ENCODE measurements at regions not wholly inside any gene's neighbourhood (a gene's known extent, or its start where the extent isn't known, plus 50 kb on each side); places are given as distances from the start of the nearest gene placed in this dataset.

- DNase-seq (ENCODE audit: extremely low spot score in 2 of 2): no peak
Observed at GRCh38 chr4:189293459-189293858, 647.2 kb upstream of the FRG1 start.

DNA sequence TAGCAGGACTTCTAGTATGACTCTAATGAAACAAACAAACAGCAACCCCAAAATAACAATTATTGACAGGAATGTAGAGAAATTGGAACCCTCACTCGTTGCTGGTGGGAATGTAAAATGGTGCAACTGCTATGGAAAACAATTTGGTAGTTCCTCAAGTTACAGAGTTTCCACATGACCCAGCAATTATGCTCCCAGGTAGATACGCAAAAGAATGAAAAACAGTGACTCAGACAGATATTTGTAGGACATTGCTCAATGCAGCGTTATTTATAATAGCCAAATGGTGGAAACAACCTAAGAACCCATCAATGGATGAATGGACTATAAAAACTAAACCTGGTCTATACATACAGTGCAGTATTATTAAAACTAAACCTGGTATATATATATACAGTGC lies 646.1 kb upstream of the FRG1 start:
- TF ChIP-seq POLR2AphosphoS5 (IDR thresholded peaks at IDR 0.05; ENCODE audit: insufficient read depth in 1 of 2, low read depth in 1 of 2) (no peak), POLR2A (IDR thresholded peaks at IDR 0.05) (no peak), CTCF (IDR thresholded peaks at IDR 0.05) (no peak)
- DNase-seq (ENCODE audit: extremely low spot score in 2 of 2): no peak
- H3K27ac ChIP-seq: no peak overlapping the region
- H3K4me1 ChIP-seq: no peaks in the 10 kb centered on the region
- H3K9me3 ChIP-seq: no peaks in the 10 kb centered on the region
- intact Hi-C loops (cut with DNase I): no loop called here
- H3K36me3 ChIP-seq: no peaks in the 10 kb centered on the region
- H3K4me3 ChIP-seq: no peak overlapping the region
- no peaks in the 10 kb centered on the region for H3K27me3 ChIP-seq

More at GRCh38 chr4:189293459-189293858, 647.2 kb upstream of the FRG1 start:
- H3K27ac ChIP-seq: no peak overlapping the region
- H3K4me3 ChIP-seq: no peak overlapping the region
- intact Hi-C loops (cut with DNase I): no loop called here
- H3K9me3 ChIP-seq: no peaks in the 10 kb centered on the region
- H3K27me3 ChIP-seq: no peaks in the 10 kb centered on the region
- no peaks in the 10 kb centered on the region for H3K4me1 ChIP-seq
- TF ChIP-seq POLR2AphosphoS5 (IDR thresholded peaks at IDR 0.05; ENCODE audit: insufficient read depth in 1 of 2, low read depth in 1 of 2) (no peak), POLR2A (IDR thresholded peaks at IDR 0.05) (no peak), CTCF (IDR thresholded peaks at IDR 0.05) (no peak)
- H3K36me3 ChIP-seq: no peaks in the 10 kb centered on the region

DNA sequence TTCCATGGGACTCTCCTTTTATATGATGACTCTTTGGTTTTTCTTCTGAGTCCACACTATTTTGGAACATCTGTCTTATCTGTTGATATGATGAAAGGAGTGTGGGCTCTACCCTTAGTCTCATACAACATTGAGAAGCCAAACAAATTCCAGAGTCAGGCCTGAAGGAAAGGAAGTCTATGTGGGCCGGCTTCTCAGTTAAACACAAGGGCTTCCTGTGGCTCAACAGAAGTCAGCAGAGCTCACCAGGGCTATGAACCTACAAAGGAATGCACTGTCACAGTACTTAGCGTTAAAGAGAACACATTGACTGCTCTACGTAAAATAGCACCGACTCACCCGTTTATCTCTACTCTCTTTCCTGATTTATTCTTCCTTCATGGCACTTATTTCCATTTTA lies 641.0 kb upstream of the FRG1 start:
- Histone ChIP-seq H3K9me3 (no peaks in the 10 kb centered on the region), H3K4me3 (no peak overlapping the region), H3K36me3 (no peaks in the 10 kb centered on the region), H3K27ac (no peak overlapping the region), H3K4me1 (peaks cover 1% of the 10 kb centered on the region), H3K27me3 (no peaks in the 10 kb centered on the region)
- DNase-seq (ENCODE audit: extremely low spot score in 2 of 2): no peak
- intact Hi-C loops (cut with DNase I): no loop called here
- no peak for TF ChIP-seq CTCF (IDR thresholded peaks at IDR 0.05)
- TF ChIP-seq POLR2A (IDR thresholded peaks at IDR 0.05): no peak
- TF ChIP-seq POLR2AphosphoS5 (IDR thresholded peaks at IDR 0.05; ENCODE audit: insufficient read depth in 1 of 2, low read depth in 1 of 2): no peak

DNA sequence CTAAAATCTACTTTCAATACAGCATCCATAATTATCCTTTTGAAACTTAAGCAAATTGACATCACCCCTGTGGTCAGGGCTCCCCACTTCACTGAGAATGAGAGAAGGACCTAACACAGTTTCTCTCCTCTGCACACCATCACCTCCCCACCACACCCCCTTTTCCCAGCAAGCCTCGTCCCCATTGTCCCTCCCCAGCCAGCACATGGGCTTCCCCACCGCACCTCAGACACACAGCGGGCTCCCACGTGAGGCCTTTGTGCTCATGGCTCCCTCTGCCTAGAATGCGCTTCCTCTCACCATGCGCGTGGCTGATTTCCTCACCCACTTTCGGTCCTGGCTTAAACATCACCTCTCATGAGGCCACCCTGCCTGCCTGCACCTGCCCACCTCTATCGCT lies 639.0 kb upstream of the FRG1 start:
- Histone ChIP-seq H3K4me3 (no peak overlapping the region), H3K27me3 (no peaks in the 10 kb centered on the region), H3K27ac (no peak overlapping the region), H3K36me3 (no peaks in the 10 kb centered on the region), H3K4me1 (peaks cover 12% of the 10 kb centered on the region), H3K9me3 (no peaks in the 10 kb centered on the region)
- no peak for DNase-seq (ENCODE audit: extremely low spot score in 2 of 2)
- intact Hi-C loops (cut with DNase I): no loop called here
- no peak for TF ChIP-seq POLR2A (IDR thresholded peaks at IDR 0.05)
- no peak for TF ChIP-seq CTCF (IDR thresholded peaks at IDR 0.05)
- no peak for TF ChIP-seq POLR2AphosphoS5 (IDR thresholded peaks at IDR 0.05; ENCODE audit: insufficient read depth in 1 of 2, low read depth in 1 of 2)

DNA sequence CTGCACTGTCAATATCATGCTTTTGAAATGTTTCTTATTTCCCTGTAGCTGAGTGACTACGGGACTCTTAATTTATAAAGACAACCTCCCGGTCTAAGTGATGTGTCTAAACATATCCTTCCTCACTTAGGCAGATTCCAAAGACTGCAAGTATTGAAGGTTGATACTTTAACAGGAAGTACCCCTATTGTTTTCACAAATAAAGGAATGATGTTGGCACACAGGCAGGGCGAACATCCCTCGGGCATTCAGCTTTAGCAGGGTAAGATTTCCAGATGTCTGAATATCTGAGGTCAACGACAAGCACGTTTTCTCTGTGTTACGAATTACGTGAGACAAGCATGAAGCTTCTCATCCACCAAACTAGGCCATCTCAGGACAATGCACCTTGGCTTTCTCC lies 638.0 kb upstream of the FRG1 start:
- Histone ChIP-seq H3K9me3 (no peaks in the 10 kb centered on the region), H3K4me3 (no peak overlapping the region), H3K27me3 (no peaks in the 10 kb centered on the region), H3K36me3 (no peaks in the 10 kb centered on the region), H3K27ac (no peak overlapping the region), H3K4me1 (peaks cover 12% of the 10 kb centered on the region)
- no peak for TF ChIP-seq POLR2A (IDR thresholded peaks at IDR 0.05)
- TF ChIP-seq POLR2AphosphoS5 (IDR thresholded peaks at IDR 0.05; ENCODE audit: insufficient read depth in 1 of 2, low read depth in 1 of 2): no peak
- TF ChIP-seq CTCF (IDR thresholded peaks at IDR 0.05): no peak
- no peak for DNase-seq (ENCODE audit: extremely low spot score in 2 of 2)
- intact Hi-C loops (cut with DNase I): no loop called here
